GM19452 (cell line): ENCODE measurements at regions not wholly inside any gene's neighbourhood (a gene's known extent, or its start where the extent isn't known, plus 50 kb on each side); places are given as distances from the start of the nearest gene placed in this dataset.

Experiments
- ATAC-seq: cut with Tn5 transposase; IDR thresholded peaks from one replicate; pipeline ENCODE4 v1.9.1; 2021; ENCODE audit not compliant: unreplicated experiment

- ATAC-seq = no peak
These were observed 231.8 kb upstream of the SPTLC3 start for GRCh38 chr20:12777016-12777415.

- no peak for ATAC-seq
These were observed 222.5 kb upstream of the SPTLC3 start for GRCh38 chr20:12786276-12786675.

GRCh38 chr20:12788632-12789299, 220.0 kb upstream of the SPTLC3 start:
- no peak for ATAC-seq

- no peak for ATAC-seq
These were observed 217.9 kb upstream of the SPTLC3 start for GRCh38 chr20:12790859-12791258.

- no peak for ATAC-seq
These were observed 210.5 kb upstream of the SPTLC3 start for GRCh38 chr20:12798286-12798685.

GRCh38 chr20:12808006-12808567, 200.7 kb upstream of the SPTLC3 start:
- no peak for ATAC-seq

GRCh38 chr20:12815231-12815768, 193.5 kb upstream of the SPTLC3 start:
- ATAC-seq = no peak

GRCh38 chr20:12815778-12816408, 192.9 kb upstream of the SPTLC3 start:
- no peak for ATAC-seq

- no peak for ATAC-seq
These were observed 187.5 kb upstream of the SPTLC3 start for GRCh38 chr20:12821249-12821648.

GRCh38 chr20:12823734-12824133, 185.0 kb upstream of the SPTLC3 start:
- no peak for ATAC-seq

GRCh38 chr20:12824328-12825225, 184.2 kb upstream of the SPTLC3 start:
- ATAC-seq = no peak

GRCh38 chr20:12825226-12825595, 183.6 kb upstream of the SPTLC3 start:
- no peak for ATAC-seq

- no peak for ATAC-seq
These were observed 180.9 kb upstream of the SPTLC3 start for GRCh38 chr20:12827816-12828385.

GRCh38 chr20:12829170-12829569, 179.6 kb upstream of the SPTLC3 start:
- ATAC-seq = no peak

GRCh38 chr20:12833861-12834260, 174.9 kb upstream of the SPTLC3 start:
- ATAC-seq = no peak

GRCh38 chr20:12835999-12836398, 172.8 kb upstream of the SPTLC3 start:
- ATAC-seq = no peak

- ATAC-seq = no peak
These were observed 171.1 kb upstream of the SPTLC3 start for GRCh38 chr20:12837646-12838045.

- no peak for ATAC-seq
These were observed 170.4 kb upstream of the SPTLC3 start for GRCh38 chr20:12838261-12838866.

- ATAC-seq = no peak
These were observed 160.9 kb upstream of the SPTLC3 start for GRCh38 chr20:12847872-12848271.

GRCh38 chr20:12849225-12849910, 159.4 kb upstream of the SPTLC3 start:
- ATAC-seq = no peak
